ENCODE measurements at regions not wholly inside any gene's neighbourhood (a gene's known extent, or its start where the extent isn't known, plus 50 kb on each side); places are given as distances from the start of the nearest gene placed in this dataset.

- DNase-seq = no peak
Observed at GRCh38 chr7:51757960-51758359, 441.4 kb upstream of the COBL start.

GRCh38 chr7:51732951-51733350 is 416.3 kb upstream of the COBL start:
- no peak for DNase-seq

GRCh38 chr7:51732116-51732515 is 415.5 kb upstream of the COBL start:
- no peak for DNase-seq

DNA sequence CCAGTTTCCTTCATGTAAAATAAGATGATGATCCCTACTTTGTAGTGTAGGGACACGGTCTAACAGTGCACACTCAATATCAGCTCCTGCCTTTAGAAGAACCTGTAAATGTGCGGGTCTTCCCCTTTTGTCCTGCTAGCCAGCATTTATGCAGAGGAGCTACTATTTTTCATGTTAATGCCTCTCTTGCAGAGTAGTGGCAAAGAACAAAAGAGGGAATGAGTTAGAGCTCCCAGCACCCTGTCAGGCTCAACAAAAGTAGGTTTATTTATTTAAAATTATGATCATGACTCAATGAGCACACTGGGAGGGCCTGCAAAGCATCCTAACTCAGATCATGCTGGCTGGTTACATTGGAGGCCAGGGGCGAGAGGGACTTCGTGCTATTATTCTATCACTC is 414.5 kb upstream of the COBL start:
- DNase-seq = no peak

DNA sequence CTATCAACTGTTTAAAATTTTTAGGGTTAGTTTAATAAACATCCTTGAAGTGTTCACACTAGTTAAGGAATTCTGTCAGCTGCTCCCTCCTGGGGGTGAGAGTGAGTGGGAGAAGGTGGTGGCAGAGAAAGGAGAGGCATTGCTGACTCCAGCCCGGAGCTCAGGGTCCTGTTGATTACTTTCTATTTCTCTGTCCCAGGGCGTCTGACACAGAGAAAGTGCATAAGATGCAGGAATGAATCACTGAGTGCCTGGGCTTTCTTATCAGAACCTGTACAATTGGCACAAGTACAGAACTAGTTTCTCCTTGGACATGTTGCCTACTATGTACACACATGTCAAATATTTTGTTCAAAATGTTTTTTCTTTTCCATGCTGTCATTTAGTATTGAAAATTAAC is 410.8 kb upstream of the COBL start:
- no peak for DNase-seq

- no peak for DNase-seq
Observed at GRCh38 chr7:51706851-51707250, 390.2 kb upstream of the COBL start.

DNA sequence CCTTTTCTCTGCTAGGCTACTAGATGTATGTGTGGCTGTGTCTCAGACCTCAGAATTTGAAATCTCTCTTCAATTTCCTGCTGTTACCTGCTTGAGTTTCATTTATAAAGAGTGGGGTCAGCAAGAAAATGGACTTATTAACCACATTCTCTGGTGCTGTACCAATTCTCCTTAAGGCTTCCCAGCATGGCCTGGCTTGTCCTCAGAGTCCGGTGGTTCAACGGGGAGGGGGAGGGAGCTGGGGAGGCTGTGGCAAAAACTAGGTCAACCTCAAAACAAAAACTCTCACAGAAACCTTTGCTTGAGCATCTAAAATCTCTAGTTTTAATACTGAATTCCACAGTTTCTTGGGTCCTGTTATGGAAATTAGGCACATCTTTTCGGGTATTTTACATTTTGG is 389.1 kb upstream of the COBL start:
- no peak for DNase-seq

GRCh38 chr7:51702673-51703072 is 386.1 kb upstream of the COBL start:
- DNase-seq = no peak

DNA sequence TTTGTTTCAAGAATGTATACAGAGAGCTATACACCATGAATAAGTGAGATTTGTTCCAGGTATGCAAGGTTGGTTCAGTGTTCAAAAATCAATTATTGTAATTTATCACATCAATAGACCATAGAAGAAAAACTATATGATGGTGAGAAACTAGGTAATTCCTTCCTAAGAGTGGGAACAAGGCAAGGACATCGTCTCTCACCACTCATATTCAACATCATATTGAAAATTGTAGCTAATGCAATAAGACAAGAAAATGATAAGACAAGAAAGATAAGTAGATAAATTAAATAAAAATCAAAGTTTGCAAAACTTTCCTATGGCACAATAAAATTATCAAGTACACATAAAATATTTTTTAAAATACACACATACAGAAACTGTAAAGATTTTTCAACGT is 385.3 kb upstream of the COBL start:
- DNase-seq = no peak

GRCh38 chr7:51700593-51701215 is 384.1 kb upstream of the COBL start:
- no peak for DNase-seq

DNA sequence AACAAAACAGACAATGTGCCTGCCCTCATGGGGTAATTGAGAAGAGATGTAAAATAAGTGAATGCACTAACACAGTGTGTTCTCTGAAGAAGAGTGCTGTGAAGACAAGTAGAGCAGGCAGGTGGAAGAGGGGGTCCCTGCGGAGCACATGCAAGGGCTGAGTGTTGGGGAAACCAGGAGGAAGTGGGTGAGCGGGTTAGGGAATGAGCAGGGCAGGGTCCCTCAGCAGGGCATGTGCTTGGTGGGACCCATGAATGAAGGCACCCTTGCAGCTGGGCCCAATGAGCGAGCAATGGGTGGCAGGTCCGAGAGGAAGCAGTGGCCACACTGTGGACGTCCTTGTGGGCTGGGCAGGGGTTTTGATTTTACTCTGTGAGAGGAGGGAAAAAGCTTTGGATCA is 376.6 kb upstream of the COBL start:
- DNase-seq = no peak

DNA sequence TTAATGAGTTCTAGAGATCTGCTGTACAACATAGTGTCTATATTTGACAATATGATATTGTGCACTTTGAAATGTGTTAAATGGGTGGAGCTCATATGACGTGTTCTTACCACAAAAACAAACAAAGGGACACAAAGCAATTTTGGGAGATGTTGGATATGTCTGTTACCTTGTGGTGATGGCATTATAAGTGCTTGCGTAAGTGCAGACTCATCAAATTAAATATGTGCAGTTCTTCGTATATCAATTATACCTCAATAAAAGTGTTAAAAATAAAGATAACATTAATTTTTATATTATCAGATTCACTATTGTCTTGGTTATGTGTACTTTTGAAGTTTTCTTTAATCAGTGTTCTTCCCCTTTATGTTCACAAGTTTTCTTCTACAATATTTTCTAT is 372.9 kb upstream of the COBL start:
- no peak for DNase-seq

- DNase-seq = no peak
Observed at GRCh38 chr7:51685794-51686193, 369.2 kb upstream of the COBL start.

- DNase-seq = no peak
Observed at GRCh38 chr7:51680594-51681399, 364.2 kb upstream of the COBL start.

GRCh38 chr7:51679358-51679757 is 362.7 kb upstream of the COBL start:
- no peak for DNase-seq

DNA sequence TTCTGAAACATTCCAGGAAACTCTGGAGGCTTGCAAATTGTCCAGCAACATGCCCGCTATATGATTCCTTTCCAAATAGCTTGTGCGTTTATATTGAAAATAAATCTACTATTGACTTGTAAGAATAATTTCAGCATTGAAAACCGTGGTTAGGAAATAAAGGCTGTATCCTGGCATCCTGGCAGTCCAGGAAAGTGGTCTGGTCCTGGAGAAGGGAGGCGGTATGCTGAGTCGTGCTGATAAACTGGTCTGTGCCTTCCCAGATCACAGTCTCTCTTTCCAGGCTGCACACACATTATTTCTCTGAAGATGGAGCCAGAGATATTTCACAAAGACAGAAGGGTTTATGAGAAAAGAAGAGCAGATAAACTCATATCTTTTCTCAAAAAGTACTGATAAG is 350.1 kb upstream of the COBL start:
- no peak for DNase-seq

DNA sequence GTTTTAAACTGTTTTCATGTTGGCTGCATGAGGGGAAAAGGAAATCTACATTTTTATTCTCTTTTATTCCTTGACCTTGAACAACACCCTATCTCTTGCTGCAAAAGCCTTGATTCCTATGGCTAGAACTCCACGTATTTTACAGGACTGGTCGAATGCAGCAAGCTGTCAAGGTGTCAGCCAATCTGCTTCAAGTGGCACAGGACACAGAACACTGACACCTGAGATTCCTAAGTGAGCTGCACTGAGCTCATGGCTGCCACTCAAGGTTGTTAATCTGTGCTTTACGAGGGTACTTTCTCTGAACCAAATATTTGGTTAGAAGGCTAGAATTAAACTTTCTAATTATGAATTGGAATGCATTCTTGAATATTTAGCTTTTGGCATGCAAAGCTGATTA is 349.7 kb upstream of the COBL start:
- DNase-seq = no peak

DNA sequence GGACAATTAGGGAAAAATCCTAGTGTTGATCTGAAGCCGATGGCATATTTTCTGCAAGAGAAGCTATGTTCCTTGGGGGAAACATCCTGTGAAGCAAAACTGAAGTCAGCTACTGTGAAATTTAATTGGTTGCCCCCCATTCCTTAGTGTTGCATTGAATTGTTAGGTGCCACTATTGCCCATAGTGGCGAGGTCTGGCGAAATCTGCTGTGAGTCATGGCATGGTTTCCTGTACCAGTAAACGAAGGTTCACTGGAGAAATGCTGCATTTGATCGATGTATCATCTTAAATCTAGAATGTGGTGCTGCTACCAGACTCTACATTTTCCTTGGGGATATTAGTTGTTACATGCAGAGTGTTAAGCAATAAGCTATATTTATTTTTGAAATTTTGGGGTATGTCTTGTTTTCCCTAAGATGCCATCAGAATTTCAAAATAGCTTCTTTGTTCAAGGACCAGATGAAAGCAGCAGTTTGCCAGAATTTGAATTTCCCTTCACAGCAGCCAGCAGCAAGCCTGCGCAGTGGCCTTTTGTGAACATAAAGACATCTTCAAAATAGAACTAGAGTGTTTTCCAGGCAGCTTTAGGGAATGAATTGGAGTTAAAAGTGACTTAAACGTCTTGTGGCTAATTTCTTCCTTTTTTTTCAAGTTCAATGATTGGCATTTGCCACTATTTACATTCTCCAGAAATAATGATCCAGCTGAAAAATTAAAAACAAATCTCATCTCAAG is 348.6 kb upstream of the COBL start:
- no peak for DNase-seq

- no peak for DNase-seq
Observed at GRCh38 chr7:51660516-51660915, 343.9 kb upstream of the COBL start.

- no peak for DNase-seq
Observed at GRCh38 chr7:51658684-51659083, 342.1 kb upstream of the COBL start.

- no peak for DNase-seq
Observed at GRCh38 chr7:51647931-51648351, 331.3 kb upstream of the COBL start.

DNA sequence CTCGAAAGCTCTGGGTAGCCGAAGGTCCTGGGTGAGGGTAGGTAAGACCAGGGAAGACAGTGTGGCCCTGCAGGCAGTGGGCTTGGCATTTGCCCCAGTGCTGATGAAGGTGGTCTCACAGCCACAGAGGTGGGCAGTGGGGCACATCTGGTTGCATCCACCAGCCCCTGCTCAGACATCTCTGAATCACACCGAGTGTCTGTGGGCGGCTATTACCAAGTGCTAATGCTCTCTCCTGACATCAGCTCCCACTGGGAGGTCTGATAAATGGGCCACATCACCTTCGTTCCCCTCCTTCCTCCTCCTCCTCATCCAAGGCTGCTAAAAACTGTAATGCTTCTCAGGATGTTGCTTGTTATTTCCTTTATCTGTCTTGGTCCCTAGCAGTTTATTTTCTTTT is 330.9 kb upstream of the COBL start:
- DNase-seq = no peak

- no peak for DNase-seq
Observed at GRCh38 chr7:51645702-51646298, 329.2 kb upstream of the COBL start.

DNA sequence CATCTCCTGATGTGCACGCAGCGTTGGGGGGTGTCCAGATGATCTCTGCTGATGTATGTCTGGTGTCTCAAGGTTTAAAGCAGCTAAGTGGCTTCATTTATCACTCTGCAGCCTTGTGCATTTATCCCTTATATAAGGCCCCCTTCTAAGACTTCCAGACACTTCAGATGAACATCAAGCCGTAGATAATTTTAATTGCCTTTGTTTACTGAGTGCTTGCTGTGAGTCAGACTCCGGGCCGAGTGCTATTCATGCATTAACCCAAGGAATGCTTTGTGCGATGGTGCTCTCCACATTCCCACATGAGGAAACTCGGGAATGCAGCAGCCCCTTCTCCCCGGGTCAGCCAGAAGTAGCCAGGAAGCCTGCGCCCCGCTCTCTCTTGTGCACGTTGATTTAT is 328.6 kb upstream of the COBL start:
- no peak for DNase-seq

Measured in CD4-positive, alpha-beta T cell treated with Interleukin-4 for 4 hours (primary cell).